NCI-H1048 (cell line): ENCODE measurements at regions not wholly inside any gene's neighbourhood (a gene's known extent, or its start where the extent isn't known, plus 50 kb on each side); places are given as distances from the start of the nearest gene placed in this dataset.

Experiments used
- DNase-seq: peaks from one replicate; lab custom pipeline; 2025; lab: John Stamatoyannopoulos, UW

- no peak for DNase-seq
Measured at GRCh38 chr11:30735946-30736345, 149.8 kb upstream of the MPPED2 start.

- no peak for DNase-seq
Measured at GRCh38 chr11:30733748-30734147, 147.6 kb upstream of the MPPED2 start.

- peak; percentile 59 for DNase-seq
Measured at GRCh38 chr11:30730011-30730410, 143.9 kb upstream of the MPPED2 start.

GRCh38 chr11:30729187-30729713, 143.1 kb upstream of the MPPED2 start:
- DNase-seq: no peak

DNA sequence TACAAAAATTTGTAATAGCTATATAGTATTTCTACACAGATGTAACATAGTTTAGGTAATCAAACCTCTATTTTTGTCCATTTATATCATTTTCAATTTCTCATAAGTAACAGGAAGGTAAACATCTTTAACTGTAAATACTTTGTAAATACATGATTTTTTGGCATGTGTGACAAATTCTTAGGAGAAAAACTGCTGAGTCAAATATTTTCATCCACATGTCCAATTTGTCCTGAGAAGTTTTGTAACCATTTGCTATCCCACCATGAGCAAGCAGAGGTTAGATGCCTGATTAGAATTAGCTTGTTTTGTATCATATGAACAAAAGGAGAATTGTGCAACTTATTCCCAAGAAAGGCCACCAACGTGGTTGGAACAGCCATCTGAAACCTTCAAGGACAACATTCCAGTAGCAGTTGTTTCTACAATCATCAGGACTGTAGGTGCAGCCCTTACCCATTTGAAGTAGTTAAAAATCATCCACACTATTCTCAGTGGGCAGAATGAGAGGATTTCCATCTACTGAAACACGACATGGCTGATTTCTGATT, 139.6 kb upstream of the MPPED2 start:
- no peak for DNase-seq

GRCh38 chr11:30724274-30724673, 138.1 kb upstream of the MPPED2 start:
- no peak for DNase-seq

GRCh38 chr11:30719371-30719770, 133.2 kb upstream of the MPPED2 start:
- no peak for DNase-seq

DNA sequence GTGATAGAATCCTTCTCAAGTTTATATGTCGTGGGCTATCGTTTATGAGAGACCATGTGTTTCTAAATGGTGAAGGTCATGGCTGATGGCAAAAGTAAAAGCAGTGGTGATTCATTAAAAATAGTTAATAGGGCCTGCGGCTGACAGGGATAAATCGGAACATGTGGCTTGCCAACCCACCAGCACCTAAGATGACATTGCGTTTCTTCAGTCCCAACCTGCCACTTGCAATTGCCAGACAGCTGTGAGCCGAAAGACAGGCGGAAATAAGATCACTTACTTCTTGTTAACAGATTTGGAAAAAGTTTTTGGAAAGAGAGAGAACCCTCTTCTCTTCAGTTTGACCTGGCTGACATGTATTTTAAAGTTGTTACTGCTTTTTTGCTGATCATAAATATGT, 131.5 kb upstream of the MPPED2 start:
- no peak for DNase-seq

DNA sequence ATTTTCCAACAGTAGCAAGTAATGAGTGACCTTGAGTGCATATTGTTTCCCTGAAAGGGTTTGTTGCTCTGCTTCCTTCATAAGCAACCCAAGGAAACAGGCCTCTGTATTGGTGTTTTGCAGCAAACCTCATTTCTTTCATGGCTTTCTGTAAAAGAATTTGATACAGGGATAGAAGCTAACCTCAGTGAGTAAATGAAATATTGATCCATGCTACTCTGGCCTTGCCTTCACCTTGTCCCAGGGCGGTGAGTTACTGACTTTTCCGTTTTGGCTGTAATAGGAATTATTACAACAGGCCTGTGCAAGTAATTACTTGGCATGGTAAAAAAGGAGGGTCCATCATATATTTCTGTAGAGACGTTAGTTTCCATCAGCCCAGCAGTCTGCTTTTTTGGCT, 130.9 kb upstream of the MPPED2 start:
- DNase-seq: no peak

DNA sequence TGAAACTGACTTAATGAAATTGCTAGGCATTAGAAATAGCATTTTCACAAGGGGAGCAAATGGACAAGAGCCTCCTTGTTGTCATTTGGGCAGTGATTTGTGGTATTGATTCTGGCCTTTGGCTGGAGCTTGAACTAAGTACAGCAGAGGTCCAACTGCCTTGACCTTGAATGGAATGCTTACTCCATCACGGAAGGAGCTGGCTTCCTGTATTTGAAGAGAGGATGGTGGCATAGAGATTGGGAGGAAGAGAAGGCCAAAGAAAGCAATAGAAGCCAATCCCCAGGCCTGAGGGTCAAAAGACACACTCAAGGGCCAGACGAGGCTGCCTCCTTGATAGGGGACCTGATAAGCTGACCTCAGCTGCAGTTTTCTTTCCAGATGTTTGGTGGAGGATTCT, 126.6 kb upstream of the MPPED2 start:
- DNase-seq: no peak

DNA sequence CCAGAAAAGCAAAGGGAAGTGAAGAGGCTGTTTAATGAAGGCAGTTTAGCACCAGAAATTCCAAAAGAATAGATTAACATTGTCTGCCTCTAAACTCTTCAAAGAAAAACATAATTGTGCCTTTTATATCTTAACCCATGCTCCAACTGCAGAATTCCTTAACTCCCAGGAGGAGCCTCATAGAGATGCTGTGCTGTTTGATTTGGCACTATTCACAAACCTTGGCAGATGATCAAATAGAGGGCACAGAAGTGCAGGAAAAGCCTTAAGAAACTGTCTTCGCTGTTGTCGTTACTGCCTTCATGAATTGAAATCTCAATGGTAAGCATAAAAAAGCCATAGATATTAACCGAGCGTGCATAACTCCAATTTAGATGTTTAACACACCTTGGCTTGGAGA, 124.1 kb upstream of the MPPED2 start:
- no peak for DNase-seq

DNA sequence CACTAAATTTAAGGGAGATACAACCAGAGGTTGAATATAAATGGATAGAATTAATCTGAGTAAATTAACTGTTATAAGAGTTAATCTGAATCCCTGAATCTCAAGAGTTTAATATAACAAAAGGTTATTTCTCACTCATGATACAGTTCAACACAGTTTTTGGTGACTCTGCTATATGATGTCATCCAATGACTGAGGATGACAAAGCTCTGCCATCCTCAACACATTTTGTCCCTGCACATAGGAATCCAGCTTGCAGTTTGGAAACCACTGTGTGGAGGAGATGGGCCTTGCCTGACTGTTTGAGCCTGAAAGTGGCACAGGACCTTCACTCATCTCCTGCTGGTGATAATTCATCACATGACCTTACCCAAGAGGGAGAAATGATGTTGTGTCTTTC, 121.0 kb upstream of the MPPED2 start:
- no peak for DNase-seq

- DNase-seq: peak; percentile 45
Measured at GRCh38 chr11:30705913-30706675, 119.9 kb upstream of the MPPED2 start.

DNA sequence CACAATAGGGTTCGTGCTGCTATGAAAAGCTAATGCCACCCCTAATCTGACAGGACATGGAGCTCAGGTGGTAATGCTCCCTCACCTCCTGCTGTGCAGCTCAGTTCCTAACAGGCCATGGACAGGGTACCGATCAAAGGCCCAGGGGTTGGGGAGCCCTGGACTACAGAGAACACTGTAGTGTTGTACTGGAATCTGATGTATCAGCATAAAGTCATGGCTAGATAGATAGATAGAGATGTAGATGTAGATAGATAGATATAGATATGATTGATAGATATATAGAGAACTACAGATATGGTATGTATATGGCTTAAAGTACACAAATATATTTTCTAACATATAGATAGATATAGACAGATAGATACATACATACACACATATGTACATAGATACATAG, 112.3 kb upstream of the MPPED2 start:
- no peak for DNase-seq

- DNase-seq: no peak
Measured at GRCh38 chr11:30697032-30697431, 110.9 kb upstream of the MPPED2 start.

DNA sequence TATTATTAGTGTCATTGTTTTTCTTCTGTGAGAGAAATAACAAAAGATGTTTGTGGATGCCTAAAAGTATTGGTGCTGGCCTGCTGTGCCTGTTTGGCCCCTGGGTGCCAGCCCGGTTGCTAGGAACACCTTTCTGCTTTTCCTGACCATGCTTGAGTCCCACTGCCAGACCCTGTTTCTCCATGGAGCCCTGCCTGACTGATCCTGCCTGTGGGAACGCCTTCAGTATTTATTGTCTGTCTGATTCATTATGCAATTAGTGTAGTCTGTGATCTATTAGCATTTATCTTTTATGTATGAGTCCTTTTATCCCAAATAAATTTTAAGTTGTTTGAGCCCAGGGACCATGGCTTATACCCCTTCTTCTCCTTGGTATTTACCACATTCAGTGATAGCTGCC, 98.6 kb upstream of the MPPED2 start:
- DNase-seq: no peak

DNA sequence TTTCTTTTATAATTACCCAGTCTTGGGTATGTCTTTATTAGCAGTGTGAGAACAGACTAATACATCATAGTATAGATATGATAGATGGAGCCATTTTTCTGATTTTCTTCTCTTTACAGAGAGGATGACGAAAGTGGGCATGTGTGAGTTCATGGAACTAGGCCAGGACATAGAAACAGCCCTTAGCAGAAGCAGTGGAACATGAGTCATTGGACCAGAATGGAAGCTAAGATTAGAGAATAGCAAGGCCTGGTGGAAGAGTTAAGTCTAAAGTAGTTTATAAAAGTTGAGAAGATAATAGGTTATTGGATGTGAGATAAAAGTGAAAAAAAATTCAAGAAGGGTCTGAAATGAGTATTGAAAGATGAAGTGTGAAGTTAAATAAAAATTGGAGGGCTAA, 97.0 kb upstream of the MPPED2 start:
- DNase-seq: no peak

- no peak for DNase-seq
Measured at GRCh38 chr11:30666817-30667216, 80.7 kb upstream of the MPPED2 start.

- DNase-seq: no peak
Measured at GRCh38 chr11:30665067-30665466, 78.9 kb upstream of the MPPED2 start.

- no peak for DNase-seq
Measured at GRCh38 chr11:30653606-30654005, 67.5 kb upstream of the MPPED2 start.

- DNase-seq: no peak
Measured at GRCh38 chr11:30652801-30653200, 66.6 kb upstream of the MPPED2 start.

- DNase-seq: no peak
Measured at GRCh38 chr11:30650266-30650665, 64.1 kb upstream of the MPPED2 start.
